ENCODE measurements at regions not wholly inside any gene's neighbourhood (a gene's known extent, or its start where the extent isn't known, plus 50 kb on each side); places are given as distances from the start of the nearest gene placed in this dataset.

DNA sequence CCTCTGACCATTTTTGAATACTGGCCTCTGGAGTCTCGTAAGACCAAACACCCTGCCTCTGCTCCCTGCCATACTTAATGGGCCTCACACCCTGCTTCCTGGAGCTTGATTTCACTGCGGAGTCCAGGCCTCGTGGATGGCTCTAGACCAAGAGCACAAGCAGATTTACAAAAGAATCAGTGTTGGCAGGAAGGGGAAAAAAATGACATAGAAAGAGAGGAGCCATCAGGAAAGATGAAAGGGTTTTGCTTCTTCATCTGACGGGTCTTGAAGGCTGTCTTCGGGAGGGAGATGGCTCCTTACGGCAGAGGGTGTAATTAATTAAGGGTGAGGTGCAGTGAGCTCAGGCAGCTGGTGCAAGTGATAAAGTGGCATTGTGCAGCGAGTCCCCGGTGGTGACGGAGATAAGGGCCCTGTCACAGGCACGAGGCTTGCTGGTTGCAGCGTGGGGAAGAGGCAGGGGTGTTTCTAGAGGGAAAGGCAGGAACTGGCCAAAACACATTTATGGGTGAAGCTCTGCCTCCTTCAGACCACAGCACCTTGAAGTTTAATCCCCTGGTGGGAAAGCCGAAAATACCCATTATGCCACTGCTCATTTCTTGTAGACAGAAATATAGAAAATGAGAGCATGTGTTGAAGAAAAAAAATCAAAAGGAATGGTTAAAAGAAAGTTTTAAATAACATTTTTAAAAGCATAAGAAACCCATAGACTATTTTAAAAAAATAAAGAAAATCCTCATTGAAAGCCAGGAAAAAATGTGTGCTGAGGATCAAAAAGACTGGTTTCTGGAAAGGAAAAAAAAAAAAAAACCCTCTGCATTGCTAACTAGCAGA is 128.6 kb upstream of the LRFN2 start:
- DNase-seq, result peak; percentile 77

DNA sequence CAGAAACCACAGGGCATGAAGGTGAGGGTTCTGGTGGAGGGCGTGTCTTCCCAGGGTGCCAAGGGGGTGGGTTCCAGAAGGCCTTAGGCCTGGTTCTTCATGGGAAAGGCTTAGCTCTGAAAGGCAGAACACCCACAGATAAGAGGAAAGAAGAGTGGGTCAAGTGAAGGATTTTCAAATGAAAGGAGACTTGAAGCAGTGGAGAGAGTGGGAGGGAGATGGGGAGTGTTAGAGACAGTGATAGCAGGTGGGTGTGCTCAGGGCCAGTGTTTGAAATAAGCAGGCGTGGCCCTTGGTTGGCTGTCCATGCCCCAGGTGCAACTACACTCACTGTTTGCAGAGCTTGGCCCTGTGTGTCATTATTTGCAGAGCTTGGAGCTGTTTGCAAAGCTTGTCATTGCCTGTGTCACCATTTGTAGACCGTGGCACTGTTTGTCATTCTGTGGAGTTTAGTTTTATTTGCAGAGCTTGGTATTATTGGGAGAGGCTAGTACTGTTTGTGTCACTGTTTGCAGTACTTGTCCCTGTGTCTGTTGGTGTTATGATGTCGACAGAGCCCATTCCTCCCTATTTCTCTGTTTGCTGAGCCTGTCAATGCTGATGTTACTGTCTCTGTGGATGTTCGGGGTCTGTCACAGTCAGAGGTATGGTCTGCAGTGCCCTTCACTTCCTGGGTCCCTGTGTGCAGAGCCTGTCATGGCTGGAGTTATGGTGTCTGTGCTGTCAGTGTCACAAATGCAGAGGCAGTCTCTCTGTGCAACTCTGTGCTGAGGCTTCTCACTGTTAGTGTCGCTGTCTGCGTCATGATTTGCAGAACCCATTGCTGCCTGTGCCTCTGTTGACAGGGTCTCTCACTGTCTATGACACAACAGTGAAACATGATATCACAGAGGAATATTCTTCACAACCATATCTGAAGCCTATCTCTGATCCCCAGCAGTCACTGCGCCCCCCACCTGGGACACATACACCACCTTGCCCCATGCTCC is 127.7 kb upstream of the LRFN2 start:
- DNase-seq, result no peak

DNA sequence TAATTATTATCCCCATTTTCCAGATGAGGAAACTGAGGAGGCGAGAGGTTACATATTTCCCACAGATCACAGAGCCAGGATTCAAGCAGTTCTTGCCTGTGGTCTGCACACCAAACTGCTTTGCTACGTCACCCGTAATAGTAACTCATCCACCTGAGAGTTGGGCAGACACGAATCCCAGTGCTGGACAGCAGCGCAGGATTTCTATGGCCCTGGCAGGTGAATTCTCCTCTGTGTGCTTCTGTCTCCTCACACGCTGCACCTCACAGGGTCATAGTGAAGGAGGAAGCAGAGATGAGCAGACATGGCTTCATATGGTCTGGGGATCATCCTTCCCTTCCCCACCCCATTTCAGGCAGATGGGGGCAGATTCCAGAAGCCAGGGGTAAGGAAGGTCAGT is 127.0 kb upstream of the LRFN2 start:
- no peak for DNase-seq

DNA sequence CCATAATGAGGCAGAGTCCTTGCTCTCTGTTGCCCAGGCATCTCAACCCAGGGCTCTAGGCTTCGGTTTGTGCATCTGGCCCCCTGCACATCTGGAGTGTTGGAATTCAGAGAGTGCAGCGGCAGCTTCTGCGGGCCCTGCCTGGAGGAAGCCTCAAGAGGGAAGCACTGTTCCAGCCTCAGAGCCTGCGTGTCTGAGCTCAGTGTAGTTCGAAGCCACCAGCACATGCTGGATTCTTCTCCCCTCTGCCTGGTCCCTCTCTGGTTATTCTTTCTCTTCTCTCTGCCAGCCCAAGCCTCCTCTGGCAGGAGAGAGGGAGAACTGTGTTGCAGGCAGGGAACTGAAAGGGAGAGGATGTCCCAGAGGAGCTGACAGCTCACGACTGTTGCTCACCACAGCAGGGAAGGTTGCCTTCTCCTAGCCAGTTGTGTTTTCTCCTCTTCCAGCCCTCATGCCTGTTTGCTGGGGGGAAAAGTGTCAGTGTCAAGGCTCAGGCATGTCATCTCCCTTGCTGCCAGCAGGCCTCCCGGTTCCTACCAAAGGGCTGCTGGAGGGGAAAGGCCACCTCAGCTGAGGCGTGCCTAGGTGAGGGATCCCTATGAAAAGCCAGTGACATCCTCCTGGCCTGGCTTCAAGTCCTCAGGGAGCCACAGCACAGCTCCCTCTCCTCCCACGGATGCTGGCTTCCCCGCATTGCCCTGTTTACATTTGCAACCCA is 126.0 kb upstream of the LRFN2 start:
- DNase-seq, result peak; percentile 41

DNA sequence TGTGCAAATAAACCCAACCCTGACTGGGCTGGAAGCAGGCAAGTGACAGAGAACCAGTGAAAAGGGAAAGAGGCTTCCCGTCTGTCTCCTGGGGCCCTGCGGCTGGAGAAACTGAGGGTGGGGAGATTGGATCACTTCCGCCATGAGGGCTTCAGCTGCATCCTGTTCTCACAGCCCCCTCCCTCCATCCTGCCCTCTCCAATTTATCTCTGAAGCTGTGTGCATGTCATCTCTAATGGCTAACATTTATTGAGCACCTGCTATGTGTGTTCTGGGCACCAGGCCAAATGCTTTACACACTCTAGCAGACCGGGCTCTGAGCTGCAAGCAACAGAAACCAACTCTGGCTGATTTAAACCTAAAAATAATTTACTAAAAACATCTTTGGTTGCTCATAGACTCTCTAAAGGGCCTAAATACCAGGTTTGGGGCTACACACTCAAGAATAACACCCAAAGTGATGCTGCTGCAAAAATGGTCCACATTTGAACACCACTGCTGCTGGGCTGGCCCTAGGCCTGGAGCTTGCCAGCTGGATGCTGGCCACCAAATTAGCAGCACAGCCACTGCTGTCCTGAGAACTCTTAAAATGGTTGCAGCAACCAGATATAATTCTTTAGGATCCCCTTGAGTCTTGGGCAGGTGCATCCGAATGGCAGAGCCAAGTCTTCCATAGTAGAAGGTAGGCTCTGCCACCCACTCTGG is 123.6 kb upstream of the LRFN2 start:
- DNase-seq, result no peak

DNA sequence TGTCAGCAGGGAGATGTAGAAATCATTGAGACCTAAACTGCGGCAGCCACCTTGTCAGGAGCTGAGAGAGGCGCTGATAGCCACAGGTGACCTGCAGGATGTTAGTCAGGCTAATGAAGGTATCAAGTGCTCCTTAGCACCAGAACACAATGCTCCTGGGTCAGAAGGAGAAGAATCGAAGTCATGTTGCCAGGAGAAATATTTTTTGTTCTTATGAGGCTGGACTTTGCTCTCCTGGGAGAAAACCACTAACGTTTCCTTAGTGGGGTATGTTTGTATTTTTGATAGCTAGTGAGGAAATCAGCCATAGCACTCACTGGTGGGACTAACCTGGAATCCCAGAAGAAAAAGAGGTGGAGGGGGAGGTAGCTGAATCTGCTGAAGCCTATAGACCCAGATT is 120.9 kb upstream of the LRFN2 start:
- no peak for DNase-seq

DNA sequence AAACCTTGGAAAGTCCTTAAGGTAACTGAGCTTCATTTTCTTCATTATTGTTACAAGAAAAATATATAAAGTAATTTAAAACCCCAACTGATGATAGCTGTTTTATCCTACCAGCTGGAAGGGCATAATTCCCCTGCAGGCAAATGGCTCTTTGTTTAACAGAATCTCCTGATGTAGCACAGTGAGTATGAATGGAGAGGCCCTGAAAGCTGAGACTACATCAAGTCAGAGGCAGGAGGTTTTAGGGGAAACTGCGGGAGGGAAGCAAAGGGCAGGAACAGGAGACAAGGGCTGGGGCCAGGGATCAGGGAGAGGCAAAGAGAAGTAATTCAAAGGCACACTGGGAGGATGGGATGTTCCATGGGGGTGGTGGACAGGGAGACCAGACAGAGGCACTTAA is 119.0 kb upstream of the LRFN2 start:
- DNase-seq, result no peak

DNA sequence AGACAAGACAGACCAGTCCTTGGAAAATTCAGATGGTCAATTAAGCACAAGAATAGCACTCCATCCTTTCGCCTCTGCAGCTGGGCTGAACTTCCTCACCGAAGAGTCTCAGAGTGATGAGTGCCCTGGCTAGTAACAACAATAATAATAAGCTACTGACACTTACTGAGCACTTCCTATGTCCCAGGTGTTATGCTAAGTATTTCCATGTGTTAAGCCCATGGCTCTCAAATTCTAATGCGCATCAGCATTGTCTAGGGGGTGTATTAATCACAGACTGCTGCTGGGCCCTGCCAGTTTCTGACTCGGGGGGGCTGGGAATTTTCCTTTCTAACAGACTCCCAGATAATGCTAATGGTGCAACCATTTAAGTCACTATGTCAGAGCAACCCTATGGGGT is 118.2 kb upstream of the LRFN2 start:
- DNase-seq, result no peak

DNA sequence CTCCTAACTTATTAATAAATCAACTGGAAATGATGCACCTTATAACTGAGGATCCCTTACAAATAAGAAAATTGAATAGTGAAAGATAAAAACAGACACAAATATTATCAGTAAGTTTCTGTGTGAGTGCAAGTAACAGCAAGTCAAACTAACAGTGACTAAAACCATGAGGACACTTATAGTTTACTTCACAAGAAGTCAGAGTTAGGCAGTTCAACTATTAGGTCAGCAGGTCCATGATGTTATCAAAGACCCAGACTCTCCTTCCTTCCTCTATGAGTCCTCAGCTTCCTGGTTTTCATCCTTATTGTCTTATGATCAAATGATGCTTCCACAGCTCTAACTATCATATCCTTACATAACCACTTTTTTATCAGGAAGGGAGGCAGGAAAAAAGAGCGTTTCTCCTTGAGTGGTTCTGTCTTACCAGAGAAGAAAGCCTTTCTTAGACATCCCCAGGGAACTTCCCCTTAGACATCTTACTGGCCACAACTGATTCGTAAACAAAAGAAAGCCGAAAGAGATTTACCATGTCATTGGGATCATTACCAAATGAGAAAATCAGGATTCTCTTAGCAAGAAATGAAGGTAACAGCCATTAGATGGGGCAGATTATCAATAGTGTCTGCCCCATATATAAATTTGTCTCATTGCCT is 114.3 kb upstream of the LRFN2 start:
- no peak for DNase-seq

DNA sequence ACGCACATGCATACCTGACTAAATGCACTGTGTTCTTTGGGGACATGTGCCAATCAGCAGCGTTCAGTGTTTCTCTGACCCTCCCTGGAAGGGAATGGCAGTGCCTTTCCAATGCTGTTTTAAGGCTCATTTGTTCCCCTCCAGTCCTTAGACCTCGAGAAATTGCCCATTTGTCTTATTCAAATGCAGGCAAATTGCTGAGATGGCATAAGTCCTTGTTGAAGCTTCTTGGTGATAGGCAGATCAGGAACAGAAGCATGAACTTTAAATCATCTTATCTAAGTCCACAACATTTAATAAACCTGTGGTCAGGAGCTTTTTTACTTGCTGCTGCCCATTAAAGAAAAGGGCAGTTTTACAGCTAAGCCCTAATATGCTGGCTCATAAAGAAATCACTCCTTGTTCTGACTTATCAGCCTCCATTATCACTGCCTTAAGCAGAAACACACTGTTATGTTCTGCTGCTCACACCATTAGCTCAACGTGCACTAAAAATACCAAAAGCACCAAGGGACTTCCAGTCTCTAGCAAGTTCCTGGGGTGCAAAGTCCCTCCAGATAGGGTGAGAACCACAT is 112.9 kb upstream of the LRFN2 start:
- DNase-seq, result no peak

DNA sequence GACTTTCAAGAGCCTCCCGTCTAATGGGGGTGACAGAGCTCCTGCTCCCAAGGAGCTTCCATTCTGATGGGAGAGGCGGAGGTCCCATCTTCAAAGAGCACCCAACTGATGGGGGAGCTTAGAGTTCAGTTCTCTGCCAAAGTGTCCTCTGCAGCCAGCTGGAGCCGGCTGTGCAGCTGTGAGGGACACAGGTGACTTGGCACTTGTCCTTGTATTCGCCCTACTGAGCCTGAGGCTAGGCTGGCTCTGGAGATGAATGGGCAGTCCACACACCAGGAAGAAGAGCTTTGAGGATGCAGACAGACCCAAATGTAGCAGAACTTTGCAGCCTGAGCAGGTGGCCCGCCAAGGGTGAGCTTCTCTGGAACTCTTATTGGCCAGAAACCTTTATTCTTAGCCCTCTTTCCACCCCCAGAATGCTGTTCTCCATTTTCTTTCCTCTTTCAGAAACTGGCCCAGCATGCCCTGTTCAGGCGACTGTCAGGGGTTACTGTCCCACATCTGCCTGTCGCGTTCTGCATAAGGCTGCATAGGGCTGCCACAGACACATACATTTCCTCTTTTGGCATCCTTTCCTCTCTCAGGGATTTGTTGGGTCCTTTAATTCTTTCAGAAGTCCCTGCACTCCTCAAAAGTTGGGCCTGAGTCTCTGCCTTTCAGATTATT is 108.7 kb upstream of the LRFN2 start:
- no peak for DNase-seq

DNA sequence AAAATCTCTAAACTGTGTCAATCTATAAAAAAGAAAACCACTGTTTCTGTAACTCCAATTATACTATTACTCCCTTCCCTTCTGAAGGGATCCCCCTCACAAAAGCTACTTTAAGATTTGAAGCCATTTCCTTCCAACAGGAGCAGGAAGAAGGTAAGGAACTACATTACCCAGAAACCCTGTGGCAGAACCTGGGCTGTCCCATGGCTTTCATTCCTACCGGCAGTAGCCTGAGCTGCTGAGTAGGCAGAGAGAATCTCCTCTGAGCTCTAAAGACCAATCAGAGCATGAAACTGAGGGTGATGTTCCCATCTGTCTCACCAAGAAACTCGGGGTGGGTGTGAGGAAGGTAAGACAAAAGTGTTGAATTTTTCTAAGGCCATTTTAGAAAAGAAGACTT is 108.0 kb upstream of the LRFN2 start:
- DNase-seq, result no peak

DNA sequence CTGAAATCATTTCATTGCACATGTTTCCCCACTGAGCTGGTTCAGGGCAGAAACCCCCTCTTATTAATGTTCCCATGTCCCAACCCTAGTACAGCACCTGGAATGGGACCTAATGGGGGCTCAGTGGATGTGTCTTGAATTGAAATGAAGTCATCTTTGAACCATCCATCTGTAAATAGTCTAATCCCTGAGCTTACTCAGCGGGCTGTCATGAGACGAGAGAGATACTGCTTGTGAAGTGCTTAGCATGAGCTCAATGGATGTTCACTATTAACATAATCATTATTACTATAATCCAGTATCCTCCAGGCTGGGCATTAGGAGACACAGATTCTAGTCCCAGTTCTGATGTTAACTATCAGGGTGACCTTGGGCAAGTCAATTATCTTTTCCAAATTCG is 106.6 kb upstream of the LRFN2 start:
- DNase-seq, result peak; percentile 88

DNA sequence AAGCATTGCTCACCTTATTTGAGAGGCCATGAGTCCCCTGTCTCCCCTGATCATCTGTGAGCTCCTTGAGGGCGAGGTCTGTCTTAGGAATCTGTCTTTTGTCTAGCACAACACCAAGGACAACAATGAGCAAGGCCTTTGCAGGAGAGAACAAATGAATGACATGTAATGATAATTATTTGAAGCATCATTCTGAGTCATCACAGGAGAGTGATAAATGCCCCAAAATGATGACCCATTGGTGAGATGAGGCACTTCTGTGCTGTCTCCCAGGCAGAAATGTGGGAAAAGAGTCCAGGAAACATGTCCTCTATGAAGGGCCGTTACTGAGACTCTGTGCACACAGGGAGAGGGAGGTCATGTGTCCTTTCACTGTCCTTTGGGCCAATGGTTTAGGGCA is 105.2 kb upstream of the LRFN2 start:
- DNase-seq, result no peak

DNA sequence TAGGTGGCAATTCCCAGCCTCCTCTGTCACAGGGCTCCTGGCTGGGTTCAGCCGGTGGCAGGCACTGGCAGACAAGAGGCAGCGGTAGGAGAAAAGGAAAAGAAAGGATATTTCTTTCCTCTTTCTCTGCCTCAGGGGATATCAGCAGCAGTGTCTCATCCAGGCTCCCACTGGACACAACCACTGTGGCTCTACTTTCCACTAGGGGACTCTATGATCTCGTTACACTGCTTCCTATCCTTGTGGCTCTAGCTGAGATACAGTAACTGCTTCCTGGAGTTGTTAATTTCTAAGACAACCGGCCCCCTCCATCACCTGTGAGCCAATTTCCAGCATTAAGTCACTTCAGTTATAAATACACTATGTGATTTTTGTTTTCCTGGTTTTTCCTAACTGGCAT is 102.0 kb upstream of the LRFN2 start:
- peak; percentile 31 for DNase-seq

DNA sequence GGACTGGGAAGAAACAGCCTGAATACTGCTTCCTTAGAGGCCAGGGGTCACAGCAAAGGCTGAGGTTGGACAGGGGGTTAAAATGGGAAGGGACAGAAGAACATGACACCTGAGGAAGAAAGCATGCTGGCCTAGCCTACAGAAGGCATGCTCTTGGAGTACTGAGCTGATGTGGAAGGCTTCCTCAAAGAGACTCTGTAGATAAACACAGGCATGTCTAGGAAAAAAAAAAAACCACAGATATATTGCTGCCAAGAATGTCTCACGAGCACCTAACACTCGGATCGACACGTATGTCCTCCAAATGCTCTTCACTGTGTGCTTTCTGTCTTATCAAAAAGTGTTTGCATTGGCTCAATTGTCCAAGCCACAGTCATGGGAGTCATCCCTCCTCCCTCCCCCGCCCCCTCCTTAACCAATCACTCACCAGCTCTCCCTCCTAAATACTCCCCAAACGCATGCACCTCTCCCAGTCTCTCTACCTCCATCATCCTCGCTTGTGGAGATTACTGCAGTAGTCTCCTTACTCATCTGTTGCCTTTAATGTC is 101.1 kb upstream of the LRFN2 start:
- no peak for DNase-seq

DNA sequence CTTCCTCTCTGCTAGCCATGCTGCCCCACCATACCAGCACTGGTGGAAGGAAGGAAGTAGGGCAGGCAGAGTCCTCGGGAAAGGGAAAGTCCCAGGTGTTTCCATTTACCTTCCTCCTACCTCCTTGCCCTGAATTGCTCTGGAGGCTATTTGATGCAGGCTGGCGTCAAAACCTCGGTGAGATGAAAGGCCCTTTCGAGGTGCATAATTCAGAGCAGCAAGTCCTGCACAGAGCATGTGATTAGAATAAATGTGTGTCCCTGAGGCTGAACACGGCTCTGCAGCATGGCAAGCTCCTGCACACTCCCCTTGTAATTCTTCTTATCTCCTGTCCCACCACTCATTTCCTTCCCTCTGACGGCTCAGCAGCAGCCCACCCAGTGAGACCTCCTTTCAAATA is 98.7 kb upstream of the LRFN2 start:
- DNase-seq, result peak; percentile 41

DNA sequence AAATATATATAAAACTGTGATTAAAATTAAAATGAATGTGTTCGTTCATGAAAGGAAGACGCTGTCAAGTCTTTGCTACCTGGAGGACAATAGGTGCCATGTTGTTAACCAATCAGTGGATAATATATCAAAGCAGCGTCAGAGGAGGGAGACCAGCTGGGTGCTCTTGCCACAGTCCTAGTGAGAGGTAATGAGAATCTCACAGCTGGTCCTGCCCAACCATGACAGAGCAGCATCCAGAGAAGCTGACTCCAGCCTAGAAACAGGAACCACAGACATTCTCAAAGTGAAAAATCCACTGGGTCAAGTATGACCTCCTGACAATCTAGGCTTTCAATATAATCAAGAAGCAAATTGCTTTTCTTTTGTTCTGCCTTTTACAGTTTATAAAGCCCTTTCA is 94.5 kb upstream of the LRFN2 start:
- DNase-seq, result no peak

DNA sequence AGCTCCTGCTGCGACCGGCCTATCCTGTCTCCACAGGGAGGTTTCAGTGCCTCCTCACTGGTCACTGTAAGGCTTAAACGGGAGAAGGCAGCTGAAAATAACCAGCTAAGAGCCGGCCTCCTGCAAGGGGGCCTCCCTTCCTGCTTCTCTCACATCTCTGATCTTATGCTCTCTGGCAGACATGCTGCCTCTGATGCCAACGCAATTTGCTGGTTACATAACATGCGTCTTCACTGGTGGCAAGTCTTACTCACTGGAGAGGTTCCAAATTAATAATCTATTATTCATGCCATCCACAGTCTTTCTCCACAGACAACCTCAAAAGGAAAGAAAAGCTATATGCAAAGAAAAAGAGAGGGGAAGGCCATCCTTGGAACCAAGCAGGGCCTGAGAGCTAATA is 91.8 kb upstream of the LRFN2 start:
- DNase-seq, result no peak

DNA sequence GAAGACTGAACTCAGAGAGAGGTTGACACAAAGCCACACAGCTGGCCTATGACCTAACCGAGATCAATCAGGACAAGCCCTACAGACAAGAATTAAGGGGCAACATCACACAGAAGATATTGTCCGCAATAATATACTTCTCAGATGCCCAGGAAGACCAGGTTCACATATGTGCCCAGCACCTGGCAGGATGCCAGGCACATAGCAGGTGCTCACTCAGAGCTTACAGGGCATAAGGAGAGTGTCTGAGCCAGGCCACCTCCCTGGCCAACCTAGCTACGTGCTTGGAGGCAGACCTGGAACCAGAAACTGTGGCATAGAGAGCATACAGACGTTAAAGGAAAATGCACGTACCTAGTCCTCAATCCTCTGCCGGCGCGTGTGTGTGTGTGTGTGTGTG is 87.0 kb upstream of the LRFN2 start:
- DNase-seq, result no peak

DNA sequence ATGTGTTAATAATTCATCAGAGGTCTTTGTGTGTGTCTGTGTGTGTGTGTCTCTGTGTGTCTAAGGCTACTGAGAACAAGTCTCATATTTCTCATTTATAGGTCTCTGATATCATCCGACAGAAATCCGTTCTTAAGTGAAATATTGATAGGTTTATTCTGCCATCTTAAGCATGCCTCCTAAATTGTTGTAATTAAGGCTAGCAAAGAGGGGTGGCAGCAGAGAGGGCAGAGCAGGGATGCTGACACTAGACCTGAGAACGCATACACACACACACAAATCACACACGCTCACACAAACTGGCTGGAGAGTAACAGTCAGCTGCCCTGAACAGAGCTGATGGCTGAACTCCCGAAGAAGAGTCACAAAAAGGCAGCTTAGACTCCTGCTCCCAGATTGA is 84.9 kb upstream of the LRFN2 start:
- DNase-seq, result peak; percentile 77

Data from NCI-H82 (cell line).